HepG2 (cell line): ENCODE measurements at regions not wholly inside any gene's neighbourhood (a gene's known extent, or its start where the extent isn't known, plus 50 kb on each side); places are given as distances from the start of the nearest gene placed in this dataset.

Experiments used
- ATAC-seq: fragments of 200-7000 bp; cut with Tn5 transposase; 3 replicates; pipeline ENCODE4 v1.9.1; 2020; ENCODE audit warnings: mild to moderate bottlenecking, moderate library complexity
- BruUV-seq: library from RNA; stranded (reverse); fragments of 400-500 nt; replicated peaks from 2 replicates; lab custom pipeline; 2021; lab: Mats Ljungman, UMichigan
- CTCF ChIA-PET: fragments of 300-600 bp; formaldehyde crosslinking; extraction: SDS; loops from one replicate; lab custom pipeline; 2021; ENCODE audit warnings: low total read pairs, inconsistent platforms, low intra/inter-chr PET ratio; lab: Yijun Ruan, JAX
- POLR2A ChIA-PET: fragments of 350-600 bp; sonication (Branson Sonifier 250); formaldehyde crosslinking; loops from one replicate; lab custom pipeline; 2020; ENCODE audit warnings: antibody characterized with exemption, inconsistent platforms; lab: Yijun Ruan, JAX
- DNase-seq: peaks from one replicate; pipeline ENCODE4 v3.0.0-alpha.2; 2015; ENCODE audit warnings: low spot score
- FAIRE-seq: peaks from 3 replicates; lab custom pipeline; 2011; peaks lifted over from hg19 to GRCh38; lab: Jason Lieb, UNC
- H2AFZ ChIP-seq: one replicate; pipeline ENCODE4 v1.6.1; 2011; ENCODE audit warnings: low read length, inconsistent platforms
- H3K27ac ChIP-seq: fragments of 300-600 bp; 3 replicates; pipeline ENCODE4 v1.8.0; 2011; ENCODE audit warnings: mixed run types, mild to moderate bottlenecking, mixed read lengths, low read length, inconsistent platforms; ENCODE audit not compliant: insufficient read depth; ENCODE audit errors: extremely low read length
- H3K27me3 ChIP-seq, 2 experiments: fragments of 200-600 bp in 1 of 2; 2 replicates in 1 of 2; 3 replicates in 1 of 2; pipeline versions ENCODE4 v1.6.0 to v1.8.0; 2011; ENCODE audit warnings: low read length in 2 of 2, mild to moderate bottlenecking in 2 of 2, moderate library complexity in 2 of 2, inconsistent platforms in 1 of 2; ENCODE audit not compliant: insufficient read depth in 2 of 2, control insufficient read depth in 1 of 2
- H3K36me3 ChIP-seq, 2 experiments: fragments of 200-600 bp in 1 of 2; replicated peaks in 1 of 2; 2 replicates in 1 of 2; 3 replicates in 1 of 2; pipeline versions ENCODE4 v1.5.1 to v1.8.0; 2011; ENCODE audit warnings: low read length in 2 of 2, inconsistent platforms in 1 of 2; ENCODE audit not compliant: insufficient read depth in 2 of 2, control insufficient read depth in 1 of 2
- H3K4me1 ChIP-seq: 2 replicates; pipeline ENCODE4 v1.5.1; 2012; ENCODE audit warnings: low read length, inconsistent platforms; ENCODE audit not compliant: insufficient read depth
- H3K4me2 ChIP-seq: 2 replicates; pipeline ENCODE4 v1.6.0; 2011; ENCODE audit warnings: low read depth, low read length, inconsistent platforms
- H3K4me3 ChIP-seq, 3 experiments: fragments of 200-600 bp in 1 of 3; sonication (generic), shearing (Covaris generic) in 1 of 3; replicated peaks in 1 of 3; 2 replicates each; pipeline ENCODE4 v1.5.1; 2011 to 2016; ENCODE audit warnings: low read length in 3 of 3, inconsistent platforms in 2 of 3, low read depth in 2 of 3, mild to moderate bottlenecking in 2 of 3, control low read depth in 1 of 3, mixed read lengths in 1 of 3; ENCODE audit not compliant: insufficient read depth in 1 of 3
- H3K79me2 ChIP-seq: one replicate; pipeline ENCODE4 v1.6.1; 2011; ENCODE audit warnings: low read length, inconsistent platforms; ENCODE audit not compliant: insufficient read depth
- H3K9ac ChIP-seq: 2 replicates; pipeline ENCODE4 v1.6.0; 2011; ENCODE audit warnings: mild to moderate bottlenecking, low read depth, low read length, inconsistent platforms; ENCODE audit not compliant: insufficient read depth
- H3K9me3 ChIP-seq: 2 replicates; pipeline ENCODE4 v1.5.1; 2012; ENCODE audit warnings: mild to moderate bottlenecking, low read length
- H4K20me1 ChIP-seq: 2 replicates; pipeline ENCODE4 v1.6.0; 2011; ENCODE audit warnings: inconsistent platforms, mild to moderate bottlenecking, low read length, moderate library complexity; ENCODE audit not compliant: insufficient read depth
- ARNT ChIP-seq: fragments of 450-650 bp; IDR thresholded peaks from 2 replicates; pipeline ENCODE4 v1.6.1; 2017
- CHD4 ChIP-seq: fragments of 200-600 bp; sonication (generic); IDR thresholded peaks from 2 replicates; pipeline ENCODE4 v1.7.0; 2017; ENCODE audit warnings: mild to moderate bottlenecking, low read length, borderline replicate concordance
- FIP1L1 ChIP-seq: fragments of 200-400 bp; formaldehyde crosslinking; IDR thresholded peaks from 2 replicates; pipeline ENCODE4 v1.6.1; 2018; ENCODE audit warnings: low read depth, mild to moderate bottlenecking, low read length, moderate library complexity, borderline replicate concordance; ENCODE audit not compliant: insufficient read depth
- GABPA ChIP-seq, 2 experiments: IDR thresholded peaks; 2 replicates each; pipeline ENCODE4 v1.6.1; 2011 to 2016; ENCODE audit warnings: low read depth in 2 of 2, low read length in 1 of 2, missing biosample characterization in 1 of 2, missing genetic modification characterization in 1 of 2
- HBP1 ChIP-seq: IDR thresholded peaks from 2 replicates; pipeline ENCODE4 v1.6.1; 2016; ENCODE audit warnings: low read depth, control low read depth
- LBX2 ChIP-seq: sonication (generic); formaldehyde crosslinking; IDR thresholded peaks from 2 replicates; pipeline ENCODE4 v1.5.0; 2020; ENCODE audit warnings: missing genetic modification reagents, mild to moderate bottlenecking, borderline replicate concordance
- MAFK ChIP-seq, 2 experiments: IDR thresholded peaks in 1 of 2; conservative IDR thresholded peaks in 1 of 2; 2 replicates each; pipeline ENCODE4 v1.6.1; 2011; ENCODE audit warnings: improper control_type of control experiment in 2 of 2, low read length in 2 of 2
- PHF5A ChIP-seq: IDR thresholded peaks from one replicate; pipeline ENCODE4 v1.6.1; 2018; ENCODE audit warnings: low read depth, missing genetic modification reagents; ENCODE audit not compliant: unreplicated experiment
- RFX3 ChIP-seq: IDR thresholded peaks from 2 replicates; pipeline ENCODE4 v1.6.1; 2016; ENCODE audit warnings: missing biosample characterization, missing genetic modification reagents
- SIN3A ChIP-seq: IDR thresholded peaks from 2 replicates; pipeline ENCODE4 v1.6.1; 2011; ENCODE audit warnings: low read depth, mild to moderate bottlenecking, control low read depth, low read length, borderline replicate concordance
- THAP8 ChIP-seq: sonication (generic); formaldehyde crosslinking; IDR thresholded peaks from 2 replicates; pipeline ENCODE4 v1.5.1; 2020; ENCODE audit warnings: missing genetic modification reagents, mild to moderate bottlenecking, borderline replicate concordance
- ZFX ChIP-seq: sonication (generic); formaldehyde crosslinking; IDR thresholded peaks from 2 replicates; pipeline ENCODE4 v1.4.0; 2020; ENCODE audit warnings: mild to moderate bottlenecking, low read depth, missing genetic modification reagents, moderate library complexity
- ZKSCAN5 ChIP-seq: sonication (generic); formaldehyde crosslinking; IDR thresholded peaks from 2 replicates; pipeline ENCODE4 v1.5.1; 2020; ENCODE audit warnings: mild to moderate bottlenecking, missing genetic modification reagents
- ZNF276 ChIP-seq: sonication (generic); formaldehyde crosslinking; IDR thresholded peaks from 2 replicates; pipeline ENCODE4 v1.4.0; 2020; ENCODE audit warnings: mild to moderate bottlenecking, low read depth, missing genetic modification reagents
- ZNF34 ChIP-seq: sonication (generic); formaldehyde crosslinking; IDR thresholded peaks from 2 replicates; pipeline ENCODE4 v1.4.0; 2020; ENCODE audit warnings: mild to moderate bottlenecking, missing genetic modification reagents, borderline replicate concordance
- ZNF597 ChIP-seq: sonication (generic); formaldehyde crosslinking; IDR thresholded peaks from 2 replicates; pipeline ENCODE4 v1.5.0; 2020; ENCODE audit warnings: missing genetic modification reagents
- WGBS: methylation state at CpG from one replicate; pipeline ENCODE4 v1.1.6; 2017; ENCODE audit warnings: low lambda C conversion rate; 5-methylcytosine and 5-hydroxymethylcytosine counted together
- in situ Hi-C: cut with HindIII; loops from 2 replicates; pipeline ENCODE4 v1.10.0; 2017; ENCODE audit warnings: low pct_unique_long_range_greater_than_20kb; ENCODE audit not compliant: extremely low pct_ligation_motif_present
- intact Hi-C: fragments of 100-400 bp; cut with micrococcal nuclease; formaldehyde crosslinking; loops from one replicate; pipeline ENCODE4 v1.10.0; 2022; ENCODE audit not compliant: unreplicated experiment

GRCh38 chr18:55739488-55739887 lies 151.5 kb upstream of the TCF4 start:
- DNase-seq (no peak), FAIRE-seq (no peak), ATAC-seq (no peak)
- ChIA-PET POLR2A (no interaction called here), CTCF (no interaction called here)
- H3K27me3 ChIP-seq: no peaks in the 10 kb centered on the region
- WGBS: 0% methylated on average over 2 of the region's 2 CpGs
- no peaks in the 10 kb centered on the region for H3K79me2 ChIP-seq
- in situ Hi-C loops: no loop called here
- H3K9ac ChIP-seq: no peak overlapping the region
- TF ChIP-seq SIN3A: no peak
- TF ChIP-seq RFX3 (CRISPR knock-in tag): no peak
- TF ChIP-seq ZNF597 (CRISPR knock-in tag): no peak
- TF ChIP-seq PHF5A (CRISPR knock-in tag): no peak
- no peak for TF ChIP-seq ARNT
- TF ChIP-seq ZFX (CRISPR knock-in tag): no peak
- TF ChIP-seq FIP1L1: no peak
- no peak for TF ChIP-seq CHD4
- TF ChIP-seq THAP8 (CRISPR knock-in tag): no peak
- TF ChIP-seq LBX2: no peak
- no peak for TF ChIP-seq MAFK (conservative IDR thresholded peaks at IDR 0.05 in 1 of 2, IDR thresholded peaks at IDR 0.05 in 1 of 2; ENCODE audit: low read length in 2 of 2)
- TF ChIP-seq GABPA (IDR thresholded peaks at IDR 0.05; ENCODE audit: low read depth, low read length): no peak
- no peak for TF ChIP-seq GABPA (CRISPR knock-in tag; IDR thresholded peaks at IDR 0.05; ENCODE audit: low read depth)
- no peak for TF ChIP-seq ZNF34 (CRISPR knock-in tag)
- no peak for TF ChIP-seq HBP1
- no peak for TF ChIP-seq ZNF276 (CRISPR knock-in tag)
- TF ChIP-seq ZKSCAN5 (CRISPR knock-in tag): no peak
- H3K4me3 ChIP-seq: no peak overlapping the region
- intact Hi-C loops: no loop called here
- no TSS peak for BruUV-seq
- no peaks in the 10 kb centered on the region for H4K20me1 ChIP-seq
- no peak overlapping the region for H2AFZ ChIP-seq
- no peak overlapping the region for H3K4me2 ChIP-seq
- no peak overlapping the region for H3K27ac ChIP-seq
- peaks cover 83% of the 10 kb centered on the region for H3K9me3 ChIP-seq
- no peaks in the 10 kb centered on the region for H3K4me1 ChIP-seq
- H3K36me3 ChIP-seq: no peaks in the 10 kb centered on the region
